GM23338 (cell line): ENCODE measurements at regions not wholly inside any gene's neighbourhood (a gene's known extent, or its start where the extent isn't known, plus 50 kb on each side); places are given as distances from the start of the nearest gene placed in this dataset.

ENCODE experiments used
- ATAC-seq: fragments of 200-7000 bp; cut with Tn5 transposase; 3 replicates; pipeline ENCODE4 v1.9.1; 2020
- DNase-seq: peaks from one replicate; pipeline ENCODE4 v3.0.0-alpha.2; 2015; ENCODE audit warnings: low spot score
- H2AFZ ChIP-seq: fragments of 200-600 bp; sonication (generic); 2 replicates; pipeline ENCODE4 v1.8.0; 2016; ENCODE audit warnings: antibody characterized with exemption, mild to moderate bottlenecking, moderate library complexity
- H3F3A ChIP-seq: fragments of 200-600 bp; sonication (generic); replicated peaks from 2 replicates; pipeline ENCODE4 v1.8.0; 2017; ENCODE audit warnings: antibody characterized with exemption, mixed run types, low read depth
- H3K27ac ChIP-seq: fragments of 200-600 bp; sonication (generic); 2 replicates; pipeline ENCODE4 v1.6.1; 2016; ENCODE audit warnings: low read depth
- H3K27me3 ChIP-seq: fragments of 200-600 bp; sonication (generic); 2 replicates; pipeline ENCODE4 v1.8.0; 2016; ENCODE audit warnings: mild to moderate bottlenecking, mixed run types, moderate library complexity; ENCODE audit not compliant: insufficient read depth
- H3K36me3 ChIP-seq: fragments of 200-600 bp; sonication (generic); 2 replicates; pipeline ENCODE4 v1.8.0; 2016; ENCODE audit warnings: mild to moderate bottlenecking; ENCODE audit not compliant: insufficient read depth
- H3K4me1 ChIP-seq: fragments of 200-600 bp; sonication (generic); 2 replicates; pipeline ENCODE4 v1.8.0; 2016; ENCODE audit warnings: mild to moderate bottlenecking, moderate library complexity; ENCODE audit not compliant: insufficient read depth
- H3K4me2 ChIP-seq: fragments of 200-600 bp; sonication (generic); 2 replicates; pipeline ENCODE4 v1.7.1; 2017; ENCODE audit warnings: mixed run types
- H3K4me3 ChIP-seq: fragments of 200-600 bp; sonication (generic); 2 replicates; pipeline ENCODE4 v1.6.1; 2016; ENCODE audit warnings: mixed run types
- H3K79me2 ChIP-seq: fragments of 200-600 bp; sonication (generic); replicated peaks from 2 replicates; pipeline ENCODE4 v1.8.0; 2017; ENCODE audit warnings: mild to moderate bottlenecking; ENCODE audit not compliant: insufficient read depth
- H3K9me2 ChIP-seq: fragments of 200-600 bp; sonication (generic); 2 replicates; pipeline ENCODE4 v1.8.0; 2017; ENCODE audit not compliant: insufficient read depth
- H4K20me1 ChIP-seq: fragments of 200-600 bp; sonication (generic); replicated peaks from 2 replicates; pipeline ENCODE4 v1.8.0; 2017; ENCODE audit warnings: mild to moderate bottlenecking; ENCODE audit not compliant: insufficient read depth
- H3K27ac Mint-ChIP-seq: 2 replicates; pipeline ENCODE4 v1.8.0; 2020; ENCODE audit warnings: inconsistent platforms, mild to moderate bottlenecking, moderate library complexity, mixed read lengths
- H3K27me3 Mint-ChIP-seq: 3 replicates; pipeline ENCODE4 v1.8.0; 2022; ENCODE audit warnings: low read depth, mild to moderate bottlenecking, moderate library complexity, mixed read lengths, inconsistent platforms; ENCODE audit not compliant: insufficient read depth, poor library complexity
- H3K36me3 Mint-ChIP-seq: 3 replicates; pipeline ENCODE4 v1.8.0; 2021; ENCODE audit warnings: low read depth, mild to moderate bottlenecking, inconsistent platforms, moderate library complexity, mixed read lengths
- H3K4me1 Mint-ChIP-seq: 3 replicates; pipeline ENCODE4 v1.8.0; 2020; ENCODE audit warnings: mild to moderate bottlenecking, inconsistent platforms, mixed read lengths
- H3K4me3 Mint-ChIP-seq: 3 replicates; pipeline ENCODE4 v1.8.0; 2021; ENCODE audit warnings: moderate library complexity, mild to moderate bottlenecking, inconsistent platforms, mixed read lengths
- H3K9me3 Mint-ChIP-seq: 3 replicates; pipeline ENCODE4 v1.8.0; 2020; ENCODE audit warnings: moderate library complexity, mild to moderate bottlenecking, inconsistent platforms, mixed read lengths
- CREB1 ChIP-seq: fragments of 250-450 bp; sonication (Bioruptor Pico); IDR thresholded peaks from 2 replicates; pipeline ENCODE4 v1.5.0; 2020; ENCODE audit warnings: low read depth, mild to moderate bottlenecking, moderate library complexity
- CTCF ChIP-seq, 2 experiments: fragments of 200-600 bp in 1 of 2; sonication (generic) in 1 of 2; conservative IDR thresholded peaks; 2 replicates each; pipeline versions ENCODE4 v1.5.1 to v1.6.1; 2016 to 2017; ENCODE audit warnings: antibody characterized with exemption in 2 of 2, low read depth in 2 of 2, mild to moderate bottlenecking in 2 of 2, moderate library complexity in 1 of 2
- ETS1 ChIP-seq: IDR thresholded peaks from 2 replicates; pipeline ENCODE4 v1.6.1; 2016; ENCODE audit warnings: antibody characterized with exemption
- EZH2 ChIP-seq: fragments of 200-600 bp; sonication (generic); IDR thresholded peaks from one replicate; pipeline ENCODE4 v1.8.0; 2017; ENCODE audit warnings: antibody characterized with exemption, mild to moderate bottlenecking, low read depth; ENCODE audit not compliant: unreplicated experiment
- EZH2phosphoT487 ChIP-seq: fragments of 200-600 bp; sonication (generic); IDR thresholded peaks from one replicate; pipeline ENCODE4 v1.8.1; 2018; ENCODE audit warnings: antibody characterized with exemption; ENCODE audit not compliant: unreplicated experiment
- JUNB ChIP-seq: IDR thresholded peaks from one replicate; pipeline ENCODE4 v1.6.1; 2016; ENCODE audit warnings: antibody characterized with exemption; ENCODE audit not compliant: unreplicated experiment
- NANOG ChIP-seq: IDR thresholded peaks from 2 replicates; pipeline ENCODE4 v1.6.1; 2016; ENCODE audit warnings: antibody characterized with exemption, borderline replicate concordance
- POLR2AphosphoS5 ChIP-seq: IDR thresholded peaks from 2 replicates; pipeline ENCODE4 v1.6.1; 2016; ENCODE audit warnings: antibody characterized with exemption, low read depth
- STAT1 ChIP-seq: IDR thresholded peaks from one replicate; pipeline ENCODE4 v1.6.1; 2016; ENCODE audit warnings: antibody characterized with exemption; ENCODE audit not compliant: unreplicated experiment
- ZNF114 ChIP-seq: fragments of 250-450 bp; sonication (Bioruptor Pico); IDR thresholded peaks from 2 replicates; pipeline ENCODE4 v1.5.0; 2020; ENCODE audit warnings: mild to moderate bottlenecking, moderate library complexity
- ZNF331 ChIP-seq: fragments of 250-450 bp; sonication (Bioruptor Pico); IDR thresholded peaks from 2 replicates; pipeline ENCODE4 v1.5.0; 2020; ENCODE audit warnings: low read depth, mild to moderate bottlenecking, moderate library complexity
- ZNF462 ChIP-seq: fragments of 250-450 bp; sonication (Bioruptor Pico); IDR thresholded peaks from 2 replicates; pipeline ENCODE4 v1.5.0; 2020; ENCODE audit warnings: mild to moderate bottlenecking, moderate library complexity
- TF ChIP-seq, protein P1 (sequence below): IDR thresholded peaks from one replicate; pipeline ENCODE4 v1.6.1; 2018; ENCODE audit warnings: antibody characterized with exemption; ENCODE audit not compliant: unreplicated experiment

DNA sequence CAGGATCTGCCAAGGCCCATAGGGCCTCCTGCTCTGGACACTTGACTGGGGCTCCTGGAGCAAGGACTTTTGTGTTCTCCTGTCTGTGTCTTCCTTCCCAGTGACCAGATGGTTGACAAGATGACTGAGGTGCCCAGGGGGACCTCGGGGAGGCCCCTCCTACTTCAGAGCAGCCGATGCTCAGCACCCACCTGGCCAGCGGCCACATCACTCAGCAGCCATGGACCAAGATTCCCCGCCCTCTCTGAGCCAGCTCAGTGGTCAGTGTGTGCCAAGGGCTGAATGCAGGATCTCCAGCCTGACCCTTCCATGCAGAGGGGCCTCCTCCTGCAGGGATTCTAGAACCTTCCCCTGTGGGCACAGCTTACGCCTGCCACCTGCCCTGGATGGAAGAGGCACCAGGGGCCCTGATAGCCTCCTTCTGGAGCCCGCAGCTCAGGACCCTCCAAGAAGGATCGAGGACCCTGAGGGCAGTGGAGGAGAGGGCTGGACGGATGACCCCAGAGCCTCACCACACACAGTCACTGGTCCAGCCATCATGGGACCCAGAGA, 87.4 kb upstream of the GPC1 start (continued):
- no peak for TF ChIP-seq STAT1

GRCh38 chr2:240348522-240348921, 86.9 kb upstream of the GPC1 start:
- H3K9me3 Mint-ChIP-seq = peaks cover 17% of the 10 kb centered on the region; the same call in 2 of the 3 replicates
- no peaks in the 10 kb centered on the region for H4K20me1 ChIP-seq
- no peak overlapping the region for H3K4me3 ChIP-seq
- H3F3A ChIP-seq = no peaks in the 10 kb centered on the region
- H3K36me3 Mint-ChIP-seq = no peaks in the 10 kb centered on the region; the same call in 2 of the 3 replicates
- H3K36me3 ChIP-seq = no peaks in the 10 kb centered on the region
- no peaks in the 10 kb centered on the region for H3K4me1 Mint-ChIP-seq
- H3K9me2 ChIP-seq = no peaks in the 10 kb centered on the region
- H3K27ac ChIP-seq = no peak overlapping the region
- H3K79me2 ChIP-seq = no peaks in the 10 kb centered on the region
- ATAC-seq (no peak), DNase-seq (no peak)
- H2AFZ ChIP-seq = no peak overlapping the region
- H3K4me3 Mint-ChIP-seq = no peak overlapping the region
- TF ChIP-seq ZNF462 (CRISPR knock-in tag) (no peak), CREB1 (no peak), EZH2phosphoT487 (no peak), STAT1 (no peak), ZNF114 (CRISPR knock-in tag) (no peak), NANOG (no peak), JUNB (no peak), CTCF (conservative IDR thresholded peaks at IDR 0.05; ENCODE audit: low read depth in 2 of 2) (no peak), ETS1 (no peak), EZH2 (no peak), POLR2AphosphoS5 (no peak), ZNF331 (CRISPR knock-in tag) (no peak)
- TF ChIP-seq, protein P1, sequence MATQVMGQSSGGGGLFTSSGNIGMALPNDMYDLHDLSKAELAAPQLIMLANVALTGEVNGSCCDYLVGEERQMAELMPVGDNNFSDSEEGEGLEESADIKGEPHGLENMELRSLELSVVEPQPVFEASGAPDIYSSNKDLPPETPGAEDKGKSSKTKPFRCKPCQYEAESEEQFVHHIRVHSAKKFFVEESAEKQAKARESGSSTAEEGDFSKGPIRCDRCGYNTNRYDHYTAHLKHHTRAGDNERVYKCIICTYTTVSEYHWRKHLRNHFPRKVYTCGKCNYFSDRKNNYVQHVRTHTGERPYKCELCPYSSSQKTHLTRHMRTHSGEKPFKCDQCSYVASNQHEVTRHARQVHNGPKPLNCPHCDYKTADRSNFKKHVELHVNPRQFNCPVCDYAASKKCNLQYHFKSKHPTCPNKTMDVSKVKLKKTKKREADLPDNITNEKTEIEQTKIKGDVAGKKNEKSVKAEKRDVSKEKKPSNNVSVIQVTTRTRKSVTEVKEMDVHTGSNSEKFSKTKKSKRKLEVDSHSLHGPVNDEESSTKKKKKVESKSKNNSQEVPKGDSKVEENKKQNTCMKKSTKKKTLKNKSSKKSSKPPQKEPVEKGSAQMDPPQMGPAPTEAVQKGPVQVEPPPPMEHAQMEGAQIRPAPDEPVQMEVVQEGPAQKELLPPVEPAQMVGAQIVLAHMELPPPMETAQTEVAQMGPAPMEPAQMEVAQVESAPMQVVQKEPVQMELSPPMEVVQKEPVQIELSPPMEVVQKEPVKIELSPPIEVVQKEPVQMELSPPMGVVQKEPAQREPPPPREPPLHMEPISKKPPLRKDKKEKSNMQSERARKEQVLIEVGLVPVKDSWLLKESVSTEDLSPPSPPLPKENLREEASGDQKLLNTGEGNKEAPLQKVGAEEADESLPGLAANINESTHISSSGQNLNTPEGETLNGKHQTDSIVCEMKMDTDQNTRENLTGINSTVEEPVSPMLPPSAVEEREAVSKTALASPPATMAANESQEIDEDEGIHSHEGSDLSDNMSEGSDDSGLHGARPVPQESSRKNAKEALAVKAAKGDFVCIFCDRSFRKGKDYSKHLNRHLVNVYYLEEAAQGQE = no peak
- peak overlapping the region; percentile 54; the same call in 1 of the 2 replicates for H3K27ac Mint-ChIP-seq
- H3K27me3 Mint-ChIP-seq = peaks cover 1% of the 10 kb centered on the region
- H3K4me1 ChIP-seq = no peaks in the 10 kb centered on the region
- no peak overlapping the region for H3K4me2 ChIP-seq
- no peaks in the 10 kb centered on the region for H3K27me3 ChIP-seq
